ENCODE measurements at regions not wholly inside any gene's neighbourhood (a gene's known extent, or its start where the extent isn't known, plus 50 kb on each side); places are given as distances from the start of the nearest gene placed in this dataset.
A peak's percentile ranks its signal among the peaks of the same experiment; 100 is the strongest.

- ChIA-PET CTCF (ENCODE audit: low intra/inter-chr PET ratio) (no interaction called here), POLR2A (interaction anchor here (0.7 kb wide), 1 partner anchor 20 kb away, joined by 3 read pairs; no protein-coding TSS in a partner anchor)
- H3K36me3 ChIP-seq (ENCODE audit: control insufficient read depth, insufficient read depth, low read length), result no peaks in the 10 kb centered on the region
- H3K4me3 ChIP-seq, result no peak overlapping the region
- peak; percentile 71 for TF ChIP-seq NFIC (IDR thresholded peaks at IDR 0.05)
- TF ChIP-seq, protein P1, sequence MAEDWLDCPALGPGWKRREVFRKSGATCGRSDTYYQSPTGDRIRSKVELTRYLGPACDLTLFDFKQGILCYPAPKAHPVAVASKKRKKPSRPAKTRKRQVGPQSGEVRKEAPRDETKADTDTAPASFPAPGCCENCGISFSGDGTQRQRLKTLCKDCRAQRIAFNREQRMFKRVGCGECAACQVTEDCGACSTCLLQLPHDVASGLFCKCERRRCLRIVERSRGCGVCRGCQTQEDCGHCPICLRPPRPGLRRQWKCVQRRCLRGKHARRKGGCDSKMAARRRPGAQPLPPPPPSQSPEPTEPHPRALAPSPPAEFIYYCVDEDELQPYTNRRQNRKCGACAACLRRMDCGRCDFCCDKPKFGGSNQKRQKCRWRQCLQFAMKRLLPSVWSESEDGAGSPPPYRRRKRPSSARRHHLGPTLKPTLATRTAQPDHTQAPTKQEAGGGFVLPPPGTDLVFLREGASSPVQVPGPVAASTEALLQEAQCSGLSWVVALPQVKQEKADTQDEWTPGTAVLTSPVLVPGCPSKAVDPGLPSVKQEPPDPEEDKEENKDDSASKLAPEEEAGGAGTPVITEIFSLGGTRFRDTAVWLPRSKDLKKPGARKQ (CRISPR knock-in tag; IDR thresholded peaks at IDR 0.05), result no peak
- no peaks in the 10 kb centered on the region for H4K20me1 ChIP-seq (replicated peaks; ENCODE audit: control insufficient read depth, insufficient read depth, low read length)
- 0 out of 2 replicates have a peak, but pooled peaks cover 2% of the 10 kb centered on the region for H3K9me3 ChIP-seq (replicated peaks; ENCODE audit: control insufficient read depth, insufficient read depth, low read depth, low read length)
- no TSS peak for BruUV-seq (replicated peaks)
- no peak overlapping the region for H3K9ac ChIP-seq (ENCODE audit: insufficient read depth in 1 of 2, low read depth in 2 of 2, low read length in 2 of 2)
- FAIRE-seq (no peak), DNase-seq (ENCODE audit: extremely low read depth in 1 of 4, low spot score in 3 of 4) (no peak), ATAC-seq (no peak)
- no peak overlapping the region for H2AFZ ChIP-seq (ENCODE audit: low read depth, low read length)
- WGBS (ENCODE audit: insufficient coverage, low coverage, missing lambda C conversion rate), result 35% methylated on average over 2 of the region's 2 CpGs
- intact Hi-C loops (cut with micrococcal nuclease) (loop anchor here (5.0 kb wide), 1 partner anchor 82 kb away; no protein-coding TSS in a partner anchor), in situ Hi-C loops (cut with MboI) (no loop called here)
- no peak overlapping the region for H3K4me2 ChIP-seq (ENCODE audit: insufficient read depth, low read length)
- H3K4me1 ChIP-seq (replicated peaks in 1 of 2; ENCODE audit: control insufficient read depth in 2 of 2, insufficient read depth in 2 of 2, low read length in 2 of 2), result peaks cover 0 to 22% of the 10 kb centered on the region in 2 experiments; a peak in 2 of 5 replicates
- no peaks in the 10 kb centered on the region for H3K9me1 ChIP-seq (ENCODE audit: control insufficient read depth, insufficient read depth, low read length)
- no peak overlapping the region for H3K27ac ChIP-seq (ENCODE audit: extremely low read depth, low read depth, low read length)
- H3K27me3 ChIP-seq (ENCODE audit: control insufficient read depth in 2 of 2, insufficient read depth in 2 of 2, low read length in 2 of 2), result no peaks in the 10 kb centered on the region
- H3K79me2 ChIP-seq (ENCODE audit: control insufficient read depth, insufficient read depth, low read length), result no peaks in the 10 kb centered on the region
Observed at GRCh38 chr5:68383888-68384310, 168.3 kb downstream of the PIK3R1 start.

DNA sequence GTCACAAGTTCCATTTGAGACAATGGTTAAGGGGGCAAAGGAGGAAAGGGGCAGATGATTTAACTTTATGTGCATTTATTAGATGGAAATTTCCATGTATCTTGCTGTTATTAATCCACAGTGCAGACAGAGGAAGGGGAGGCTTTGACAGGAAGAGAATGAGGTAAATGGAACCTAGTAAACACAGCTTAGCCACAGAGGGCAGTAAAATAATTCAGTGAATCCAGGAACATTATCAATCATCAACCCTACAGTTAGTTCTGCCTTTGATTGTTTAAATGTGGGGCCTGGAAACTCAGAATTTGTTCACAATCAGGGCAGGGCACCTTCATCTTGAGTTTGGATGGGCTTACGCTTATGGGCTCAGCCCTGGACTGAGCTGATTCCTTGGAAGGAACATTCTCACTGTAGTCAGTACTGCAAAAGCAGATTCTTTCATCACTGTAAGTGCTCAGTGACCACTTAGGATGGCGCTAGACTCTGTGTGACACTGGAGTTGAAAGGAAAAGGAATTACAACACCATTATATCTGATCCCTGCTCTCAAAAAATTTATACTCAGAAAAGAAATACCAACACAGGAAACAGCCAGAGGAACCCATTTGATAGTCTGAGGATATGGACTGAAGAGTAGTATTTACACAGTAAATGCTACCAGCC, 169.5 kb downstream of the PIK3R1 start:
- ChIA-PET POLR2A (no interaction called here), CTCF (ENCODE audit: low intra/inter-chr PET ratio) (no interaction called here)
- intact Hi-C loops (cut with micrococcal nuclease) (loop anchor here (5.0 kb wide), 1 partner anchor 83 kb away; no protein-coding TSS in a partner anchor), in situ Hi-C loops (cut with MboI) (no loop called here)
- H3K9ac ChIP-seq (ENCODE audit: insufficient read depth in 1 of 2, low read depth in 2 of 2, low read length in 2 of 2), result no peak overlapping the region
- FAIRE-seq, result no peak
- DNase-seq (ENCODE audit: extremely low read depth in 1 of 4, low spot score in 3 of 4), result no peak
- no peaks in the 10 kb centered on the region for H3K27me3 ChIP-seq (ENCODE audit: control insufficient read depth in 2 of 2, insufficient read depth in 2 of 2, low read length in 2 of 2)
- H3K79me2 ChIP-seq (ENCODE audit: control insufficient read depth, insufficient read depth, low read length), result no peaks in the 10 kb centered on the region
- H4K20me1 ChIP-seq (replicated peaks; ENCODE audit: control insufficient read depth, insufficient read depth, low read length), result no peaks in the 10 kb centered on the region
- H3K9me3 ChIP-seq (replicated peaks; ENCODE audit: control insufficient read depth, insufficient read depth, low read depth, low read length), result 0 out of 2 replicates have a peak, but pooled peaks cover 2% of the 10 kb centered on the region
- H3K36me3 ChIP-seq (ENCODE audit: control insufficient read depth, insufficient read depth, low read length), result no peaks in the 10 kb centered on the region
- peaks cover 0 to 15% of the 10 kb centered on the region in 2 experiments; a peak in 2 of 5 replicates for H3K4me1 ChIP-seq (replicated peaks in 1 of 2; ENCODE audit: control insufficient read depth in 2 of 2, insufficient read depth in 2 of 2, low read length in 2 of 2)
- BruUV-seq (replicated peaks), result no TSS peak
- H2AFZ ChIP-seq (ENCODE audit: low read depth, low read length), result peak overlapping the region; percentile 49
- H3K4me3 ChIP-seq, result no peak overlapping the region
- no peak overlapping the region for H3K27ac ChIP-seq (ENCODE audit: extremely low read depth, low read depth, low read length)
- peak; percentile 73; the same call in 2 of the 3 replicates for ATAC-seq
- 39% methylated on average over 2 of the region's 2 CpGs for WGBS (ENCODE audit: insufficient coverage, low coverage, missing lambda C conversion rate)
- H3K4me2 ChIP-seq (ENCODE audit: insufficient read depth, low read length), result no peak overlapping the region
- no peaks in the 10 kb centered on the region for H3K9me1 ChIP-seq (ENCODE audit: control insufficient read depth, insufficient read depth, low read length)
- no peak for TF ChIP-seq PHB (CRISPR knock-in tag; IDR thresholded peaks at IDR 0.05)
- no peak for TF ChIP-seq DEAF1 (CRISPR knock-in tag; IDR thresholded peaks at IDR 0.05)
- TF ChIP-seq DNMT1 (IDR thresholded peaks at IDR 0.05), result no peak
- no peak for TF ChIP-seq ETV1 (tag; conservative IDR thresholded peaks at IDR 0.05; ENCODE audit: low read depth)
- TF ChIP-seq CTCF (IDR thresholded peaks at IDR 0.05 in 2 of 3, conservative IDR thresholded peaks at IDR 0.05 in 1 of 3; ENCODE audit: insufficient read depth in 2 of 3, low read depth in 1 of 3, low read length in 3 of 3), result peak in 2 of 3 experiments; percentile 7 to 26; a peak in 1 of 6 replicates
- no peak for TF ChIP-seq XRCC5 (IDR thresholded peaks at IDR 0.05; ENCODE audit: low read depth, low read length)

Measured in K562 (cell line).